GM18505 (cell line): ENCODE measurements at regions not wholly inside any gene's neighbourhood (a gene's known extent, or its start where the extent isn't known, plus 50 kb on each side); places are given as distances from the start of the nearest gene placed in this dataset.
"Not testable (repeated sequence)": the region's sequence is repeated elsewhere in the genome, so short reads cannot be mapped to it uniquely, and the experiment has no call there.

Source experiments
- ATAC-seq: cut with Tn5 transposase; IDR thresholded peaks from one replicate; pipeline ENCODE4 v1.9.1; 2021; ENCODE audit not compliant: unreplicated experiment
- POLR2A ChIP-seq: IDR thresholded peaks from 4 replicates; pipeline ENCODE4 v1.6.1; 2011; ENCODE audit warnings: borderline replicate concordance; ENCODE audit not compliant: insufficient read depth, insufficient read length; ENCODE audit errors: extremely low read depth

DNA sequence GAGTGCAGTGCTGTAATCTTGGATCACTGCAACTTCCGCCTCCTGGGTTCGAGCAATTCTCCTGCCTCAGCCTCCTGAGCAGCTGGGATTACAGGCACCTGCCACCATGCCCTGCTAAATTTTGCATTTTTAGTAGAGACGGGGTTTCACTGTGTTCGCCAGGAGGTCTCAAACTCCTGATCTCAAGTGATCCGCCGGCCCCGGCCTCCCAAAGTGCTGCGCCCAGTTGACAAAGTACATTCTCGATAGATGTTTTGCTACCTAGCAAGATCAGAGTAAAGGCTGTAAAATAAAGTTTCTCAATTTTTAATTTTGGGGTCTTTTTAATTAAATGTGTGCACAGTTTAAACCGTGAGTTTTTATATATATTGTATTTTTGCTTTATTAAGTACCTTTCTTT is 248.9 kb downstream of the CCER1 start:
- TF ChIP-seq POLR2A, result no peak
- ATAC-seq, result no peak

DNA sequence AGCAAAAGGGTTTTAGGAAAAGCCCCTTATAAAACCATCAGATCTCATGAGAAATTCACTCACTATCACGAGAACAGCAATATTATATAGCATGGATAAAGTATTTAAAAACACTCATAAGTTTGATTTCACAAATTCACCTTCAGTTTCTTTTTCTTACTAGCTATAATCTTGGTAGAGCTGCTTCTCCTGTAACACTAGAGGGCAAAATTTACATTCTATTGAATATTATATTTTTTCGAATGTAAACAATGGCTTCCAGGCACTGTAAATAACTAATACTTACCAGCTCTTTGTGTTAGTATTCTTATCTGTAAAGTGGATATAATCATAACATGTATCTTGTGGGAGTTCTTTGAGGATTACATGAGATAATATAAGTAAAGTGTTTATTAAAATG is 259.6 kb downstream of the CCER1 start:
- TF ChIP-seq POLR2A, result no peak
- no peak for ATAC-seq

DNA sequence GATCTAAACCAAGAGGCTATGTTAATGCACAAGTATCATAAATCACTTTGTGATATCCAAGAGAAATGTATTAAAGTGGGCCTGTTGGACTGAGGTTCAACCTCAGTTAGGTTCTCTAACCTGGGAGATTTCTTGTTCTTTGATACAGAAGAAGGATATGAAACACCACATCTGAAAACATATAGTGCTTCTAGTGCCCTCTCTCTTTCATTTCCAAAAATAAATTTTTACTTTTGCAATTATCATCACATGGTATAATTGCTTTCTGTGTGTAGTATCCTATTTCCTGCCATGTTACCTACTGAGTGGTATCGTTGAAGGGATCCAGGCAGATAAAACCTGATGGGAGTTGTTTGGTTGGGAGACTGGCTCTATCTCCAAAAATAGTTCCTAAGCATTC is 264.9 kb downstream of the CCER1 start:
- TF ChIP-seq POLR2A, result no peak
- ATAC-seq, result no peak

DNA sequence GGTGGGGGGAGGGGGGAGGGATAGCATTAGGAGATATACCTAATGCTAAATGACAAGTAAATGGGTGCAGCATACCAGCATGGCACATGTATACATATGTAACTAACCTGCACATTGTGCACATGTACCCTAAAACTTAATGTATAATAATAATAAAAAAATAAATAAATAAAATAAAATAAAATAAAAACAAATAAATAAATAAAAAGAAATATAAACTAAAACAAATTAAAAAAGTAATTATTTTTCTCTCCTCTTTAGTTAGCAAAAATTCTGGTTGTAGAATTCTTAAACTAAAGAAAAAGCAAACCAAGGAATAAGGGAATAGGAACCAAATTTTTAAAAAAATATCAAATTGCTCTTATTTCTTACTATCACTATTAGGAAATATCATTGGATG is 267.3 kb downstream of the CCER1 start:
- not testable (repeated sequence) for ATAC-seq

DNA sequence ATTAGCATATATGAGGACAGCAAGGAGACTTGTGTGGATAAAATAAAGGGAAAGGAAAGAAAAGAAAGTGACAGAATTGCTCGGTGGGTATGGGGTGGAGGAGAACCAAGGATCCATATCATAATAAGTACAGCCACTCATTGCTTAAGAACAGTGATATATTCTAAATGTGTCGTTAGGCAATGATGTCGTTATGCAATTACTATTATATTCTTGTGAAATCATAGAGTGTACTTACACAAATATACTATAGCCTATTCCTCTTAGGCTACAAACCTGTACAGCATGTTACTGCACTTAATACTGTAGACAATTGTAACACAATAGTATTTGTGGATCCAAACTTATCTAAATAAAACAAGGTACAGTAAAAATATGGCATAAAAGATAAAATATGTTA is 271.1 kb downstream of the CCER1 start:
- TF ChIP-seq POLR2A, result no peak

DNA sequence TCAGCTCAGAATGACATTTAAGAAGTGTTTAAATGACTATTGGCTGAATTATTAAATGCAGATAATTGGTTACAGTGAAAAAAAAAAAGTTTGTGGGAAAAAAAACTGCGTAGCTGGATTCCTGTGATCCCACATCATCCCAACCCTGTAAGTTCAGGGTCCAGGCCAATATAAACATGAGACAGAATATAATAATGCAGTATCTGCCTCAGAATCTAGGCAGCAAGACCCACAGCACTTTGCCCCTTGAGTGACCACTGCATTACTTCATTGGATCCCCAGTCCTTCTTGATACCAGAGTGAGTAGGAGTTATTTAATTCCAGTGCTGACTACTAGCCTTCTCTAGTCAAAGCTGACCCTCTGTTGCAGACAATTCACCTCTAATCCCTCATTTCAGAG is 272.6 kb downstream of the CCER1 start:
- no peak for ATAC-seq
- no peak for TF ChIP-seq POLR2A

More for the DNA sequence above, 271.1 kb downstream of the CCER1 start:
- no peak for ATAC-seq

DNA sequence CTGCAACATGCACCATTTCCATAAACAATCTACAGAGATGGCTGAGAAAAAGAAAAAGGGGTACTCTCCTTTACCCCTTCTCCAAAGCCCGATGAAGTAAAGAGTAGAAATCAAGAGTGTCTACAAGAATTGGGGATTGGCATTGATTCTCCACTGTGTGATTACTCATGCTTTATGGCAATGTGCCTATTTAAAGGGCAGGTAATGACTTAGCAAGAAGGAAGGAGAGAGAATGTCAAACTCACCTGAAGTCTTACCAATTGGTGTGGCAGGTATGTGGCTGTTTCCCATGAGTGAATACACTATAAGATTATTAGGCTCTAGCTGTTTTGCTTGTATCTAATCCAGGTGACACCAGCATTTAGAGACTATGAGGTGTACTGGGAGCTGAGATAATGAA is 275.3 kb downstream of the CCER1 start:
- ATAC-seq, result no peak
- no peak for TF ChIP-seq POLR2A

DNA sequence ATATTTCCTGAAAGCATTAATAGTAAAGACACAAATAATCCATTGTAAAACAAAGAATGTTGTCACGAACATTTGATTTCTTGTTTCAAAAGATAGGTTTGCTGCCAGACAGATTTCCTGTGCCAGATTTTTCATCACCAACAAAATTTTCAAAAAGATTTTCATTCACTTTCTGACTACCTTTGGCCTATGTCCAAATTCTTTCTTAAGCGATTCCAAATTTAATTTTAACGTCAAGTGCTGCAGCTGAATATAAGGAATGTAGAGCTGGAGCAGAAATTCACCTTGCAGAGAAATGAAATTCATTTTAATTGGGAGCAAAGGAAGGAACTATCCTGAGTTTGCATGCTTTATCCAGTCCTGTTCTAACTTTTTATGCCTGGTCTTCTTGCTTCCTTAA is 277.4 kb downstream of the CCER1 start:
- no peak for ATAC-seq
- no peak for TF ChIP-seq POLR2A

DNA sequence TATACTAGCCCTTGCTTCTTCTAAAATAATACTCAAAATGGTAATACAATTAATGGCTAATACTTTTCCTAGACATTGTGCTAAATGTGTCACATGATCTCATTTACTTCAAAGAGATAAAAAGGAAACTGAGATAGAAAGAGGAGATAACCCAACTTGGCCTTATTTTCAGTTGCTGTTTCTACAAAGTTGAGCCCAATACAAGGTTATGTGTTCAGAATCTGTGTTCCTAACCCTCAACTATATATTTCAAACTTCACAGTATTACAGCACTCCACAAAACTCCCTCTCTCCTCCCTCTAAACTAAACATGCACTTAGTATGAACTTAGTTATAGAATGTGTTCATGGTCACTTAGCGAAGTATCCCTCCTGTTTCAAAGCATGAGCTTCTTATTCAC is 277.9 kb downstream of the CCER1 start:
- no peak for ATAC-seq
- TF ChIP-seq POLR2A, result no peak

DNA sequence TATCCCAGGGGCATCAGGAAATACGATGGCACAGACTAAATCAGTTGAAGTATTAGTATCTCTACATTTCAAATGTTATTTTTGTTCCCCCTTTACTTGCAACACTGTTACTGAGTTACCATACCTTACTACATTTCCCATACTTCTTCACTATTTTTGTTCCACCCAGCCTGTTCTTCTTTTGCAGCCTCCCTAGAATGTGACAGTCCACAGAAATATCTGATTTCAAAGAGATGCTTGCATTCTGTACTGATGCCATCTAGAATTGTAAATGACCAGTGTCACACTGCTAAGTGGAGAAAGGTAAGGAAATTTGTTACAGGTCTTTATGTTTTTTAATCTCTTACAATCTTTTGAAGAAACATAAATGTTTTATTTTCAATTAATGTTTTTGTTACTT is 279.9 kb downstream of the CCER1 start:
- no peak for TF ChIP-seq POLR2A
- no peak for ATAC-seq

DNA sequence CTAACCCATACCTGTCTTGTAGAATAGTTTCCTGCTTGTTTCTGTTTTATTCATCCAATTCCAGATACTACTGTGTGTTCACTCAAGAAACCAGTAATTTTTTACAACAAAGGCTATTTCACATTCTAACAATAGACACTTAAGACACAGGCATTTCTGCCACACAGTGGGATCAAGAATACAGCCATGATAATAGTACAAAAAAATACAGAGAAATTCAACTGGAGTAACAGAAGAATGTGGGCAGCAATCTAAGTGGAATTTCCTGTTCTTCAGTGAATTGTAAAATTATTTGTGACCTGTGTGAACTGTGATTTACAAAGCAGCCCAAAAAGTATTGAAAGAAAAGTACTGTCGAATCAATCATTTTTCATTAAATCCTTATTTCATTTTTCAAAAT is 282.9 kb downstream of the CCER1 start:
- no peak for TF ChIP-seq POLR2A
- ATAC-seq, result no peak

DNA sequence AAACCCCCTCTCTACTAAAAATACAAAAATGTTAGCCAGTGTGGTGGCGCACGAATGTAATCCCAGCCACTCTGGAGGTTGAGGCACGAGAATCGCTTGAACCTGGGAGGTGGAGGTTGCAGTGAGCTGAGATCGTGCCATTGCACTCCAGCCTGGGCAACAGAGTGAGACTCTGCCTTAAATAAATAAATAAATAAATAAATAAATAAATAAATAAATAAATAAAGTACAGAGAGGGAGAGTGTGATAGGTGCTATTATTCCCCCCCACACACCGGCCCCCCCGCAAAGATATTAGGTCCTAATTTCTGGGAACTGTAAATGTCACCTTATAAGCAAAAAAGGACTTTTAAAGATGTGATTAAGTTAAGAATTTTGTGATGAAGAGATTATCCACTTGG is 291.0 kb downstream of the CCER1 start:
- ATAC-seq, result not testable (repeated sequence)

DNA sequence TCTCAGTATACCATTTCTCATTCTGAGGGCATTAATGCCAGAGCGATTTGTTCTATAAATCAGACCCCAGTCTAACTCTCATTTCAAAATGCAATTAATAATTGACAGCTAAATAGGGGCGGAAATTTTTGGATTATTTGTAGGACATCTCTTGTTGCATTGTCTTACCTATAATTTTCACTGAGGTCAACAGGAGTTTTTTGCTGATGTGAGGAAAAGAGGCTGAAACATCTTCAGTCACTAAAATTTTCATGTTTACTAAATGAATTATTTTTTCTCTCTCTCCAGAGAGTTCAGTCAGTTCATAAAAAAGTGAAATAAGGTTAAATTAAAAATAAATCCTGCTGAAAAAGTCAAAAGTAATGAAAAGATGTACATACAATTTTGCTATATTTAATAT is 295.9 kb downstream of the CCER1 start:
- ATAC-seq, result no peak
- TF ChIP-seq POLR2A, result no peak

DNA sequence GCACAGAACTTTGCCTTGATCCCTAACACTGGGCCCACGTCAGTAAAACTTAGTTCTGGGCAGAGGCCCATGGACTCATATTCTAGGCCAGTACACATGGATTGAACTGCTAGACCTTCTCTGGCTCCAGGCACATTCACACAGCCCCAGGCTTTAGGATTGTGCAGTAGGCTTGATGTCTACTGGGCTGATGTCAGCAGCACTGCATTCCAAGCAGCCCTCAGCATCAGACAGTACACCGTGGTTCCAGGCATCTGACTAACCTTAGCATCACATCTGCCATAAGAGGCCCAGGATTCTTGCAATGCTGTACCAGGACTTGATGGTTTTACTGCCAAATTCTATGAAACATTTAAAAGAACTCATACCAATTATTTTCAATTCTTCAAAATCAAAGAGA is 301.9 kb downstream of the CCER1 start:
- TF ChIP-seq POLR2A, result no peak
- no peak for ATAC-seq

DNA sequence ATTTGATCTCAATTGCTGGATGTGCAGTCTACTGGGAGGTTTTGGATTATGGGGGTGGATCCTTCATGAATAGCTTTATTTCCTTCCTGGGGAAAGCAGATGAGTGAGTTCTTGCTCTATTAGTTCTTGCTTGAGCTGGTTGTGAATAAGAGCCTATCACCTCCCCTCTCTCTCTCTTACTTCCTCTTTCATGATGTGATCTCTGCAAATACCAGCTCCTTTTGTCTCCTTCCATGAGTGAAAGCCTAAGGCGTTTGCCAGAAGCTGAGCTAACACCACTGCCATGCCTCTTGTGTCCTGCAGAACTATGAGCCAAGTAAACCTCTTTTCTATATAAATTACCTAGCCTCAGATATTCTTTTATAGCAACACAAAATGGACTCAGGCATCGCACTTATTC is 302.7 kb downstream of the CCER1 start:
- no peak for ATAC-seq
- TF ChIP-seq POLR2A, result no peak

DNA sequence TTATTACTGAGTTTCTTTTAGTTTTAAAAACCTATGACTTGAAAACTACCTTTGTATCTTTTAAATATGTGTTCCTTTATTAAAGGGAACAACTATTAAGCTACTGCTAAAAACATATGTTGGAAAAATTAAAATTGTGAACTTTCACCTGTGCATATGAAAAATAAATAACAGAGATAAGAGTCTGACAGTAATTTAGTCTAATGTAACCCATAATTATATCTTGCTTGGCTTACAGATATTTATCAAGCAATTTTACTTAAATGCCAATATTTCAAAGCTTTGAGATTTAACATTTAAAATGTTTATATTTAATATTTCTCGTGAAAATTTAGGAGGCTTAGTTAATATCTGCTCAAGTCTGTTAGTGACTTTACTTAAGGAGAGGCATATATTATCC is 309.8 kb downstream of the CCER1 start:
- no peak for ATAC-seq
- TF ChIP-seq POLR2A, result no peak
